ENCODE measurements at regions not wholly inside any gene's neighbourhood (a gene's known extent, or its start where the extent isn't known, plus 50 kb on each side); places are given as distances from the start of the nearest gene placed in this dataset.

- no peak for TF ChIP-seq CTCF (IDR thresholded peaks at IDR 0.05; ENCODE audit: control insufficient read depth, extremely low read depth, insufficient read depth)
- H3K4me3 ChIP-seq (ENCODE audit: low read depth, low read length) = no peak overlapping the region
- DNase-seq (ENCODE audit: low read depth) = no peak
Measured at GRCh38 chr2:207324001-207324400, 158.3 kb upstream of the KLF7 start.

- TF ChIP-seq CTCF (IDR thresholded peaks at IDR 0.05; ENCODE audit: control insufficient read depth, extremely low read depth, insufficient read depth) = no peak
- H3K4me3 ChIP-seq (ENCODE audit: low read depth, low read length) = no peak overlapping the region
- DNase-seq (ENCODE audit: low read depth) = no peak
Measured at GRCh38 chr2:207327513-207327912, 161.8 kb upstream of the KLF7 start.

- no peak for DNase-seq (ENCODE audit: low read depth)
- no peak for TF ChIP-seq CTCF (IDR thresholded peaks at IDR 0.05; ENCODE audit: control insufficient read depth, extremely low read depth, insufficient read depth)
- no peak overlapping the region for H3K4me3 ChIP-seq (ENCODE audit: low read depth, low read length)
Measured at GRCh38 chr2:207328944-207329386, 163.2 kb upstream of the KLF7 start.

GRCh38 chr2:207330912-207331311 is 165.2 kb upstream of the KLF7 start:
- DNase-seq (ENCODE audit: low read depth) = no peak
- no peak for TF ChIP-seq CTCF (IDR thresholded peaks at IDR 0.05; ENCODE audit: control insufficient read depth, extremely low read depth, insufficient read depth)
- no peak overlapping the region for H3K4me3 ChIP-seq (ENCODE audit: low read depth, low read length)

GRCh38 chr2:207331674-207332073 is 165.9 kb upstream of the KLF7 start:
- H3K4me3 ChIP-seq (ENCODE audit: low read depth, low read length) = no peak overlapping the region
- DNase-seq (ENCODE audit: low read depth) = no peak

GRCh38 chr2:207332480-207333212 is 166.9 kb upstream of the KLF7 start:
- H3K4me3 ChIP-seq (ENCODE audit: low read depth, low read length) = no peak overlapping the region
- TF ChIP-seq CTCF (IDR thresholded peaks at IDR 0.05; ENCODE audit: control insufficient read depth, extremely low read depth, insufficient read depth) = no peak
- DNase-seq (ENCODE audit: low read depth) = no peak

More at GRCh38 chr2:207331674-207332073, 165.9 kb upstream of the KLF7 start:
- no peak for TF ChIP-seq CTCF (IDR thresholded peaks at IDR 0.05; ENCODE audit: control insufficient read depth, extremely low read depth, insufficient read depth)
